A673 (cell line): ENCODE measurements at regions not wholly inside any gene's neighbourhood (a gene's known extent, or its start where the extent isn't known, plus 50 kb on each side); places are given as distances from the start of the nearest gene placed in this dataset.

Experiments
- CTCF ChIP-seq: fragments of 300-800, 200-600 bp; sonication (generic); conservative IDR thresholded peaks from 2 replicates; pipeline ENCODE4 v1.5.1; 2017; ENCODE audit warnings: low read depth, mild to moderate bottlenecking, antibody characterized with exemption, low read length, moderate library complexity, mixed read lengths
- EZH2 ChIP-seq: fragments of 200-600 bp; sonication (generic); IDR thresholded peaks from 2 replicates; pipeline ENCODE4 v1.6.1; 2017; ENCODE audit warnings: borderline replicate concordance, low read depth, mild to moderate bottlenecking, mixed read lengths, antibody characterized with exemption, low read length; ENCODE audit not compliant: poor library complexity, severe bottlenecking

GRCh38 chr4:14810568-14810967 lies 191.7 kb upstream of the CPEB2 start:
- TF ChIP-seq CTCF (no peak), EZH2 (no peak)
